NCI-H82 treated with DMSO at 0.1 percent for 48 hours (cell line): ENCODE measurements at regions not wholly inside any gene's neighbourhood (a gene's known extent, or its start where the extent isn't known, plus 50 kb on each side); places are given as distances from the start of the nearest gene placed in this dataset.

ENCODE experiments used
- DNase-seq: peaks from one replicate; lab custom pipeline; 2025; ENCODE audit not compliant: unreplicated experiment; lab: John Stamatoyannopoulos, UW

DNA sequence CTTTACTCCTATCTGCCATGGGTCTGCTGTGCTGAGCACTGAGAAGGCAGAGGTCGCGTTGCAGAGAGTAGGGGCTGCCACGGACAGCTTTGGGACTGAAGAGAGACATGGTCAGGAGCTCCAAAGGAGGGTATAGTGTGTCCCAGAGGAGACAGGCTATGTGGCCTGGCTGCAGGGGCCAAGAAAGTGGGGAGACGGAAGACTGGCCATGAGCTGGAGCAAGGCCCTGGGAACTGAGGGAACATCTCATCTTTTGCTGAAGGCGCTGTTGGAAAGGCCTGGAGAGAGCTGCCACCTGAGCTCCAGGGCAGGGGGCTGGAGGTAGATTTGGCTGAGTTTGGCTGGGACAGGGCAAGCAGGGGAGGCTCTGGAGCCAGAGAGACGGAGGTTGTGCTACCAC is 55.8 kb upstream of the AJAP1 start:
- no peak for DNase-seq

DNA sequence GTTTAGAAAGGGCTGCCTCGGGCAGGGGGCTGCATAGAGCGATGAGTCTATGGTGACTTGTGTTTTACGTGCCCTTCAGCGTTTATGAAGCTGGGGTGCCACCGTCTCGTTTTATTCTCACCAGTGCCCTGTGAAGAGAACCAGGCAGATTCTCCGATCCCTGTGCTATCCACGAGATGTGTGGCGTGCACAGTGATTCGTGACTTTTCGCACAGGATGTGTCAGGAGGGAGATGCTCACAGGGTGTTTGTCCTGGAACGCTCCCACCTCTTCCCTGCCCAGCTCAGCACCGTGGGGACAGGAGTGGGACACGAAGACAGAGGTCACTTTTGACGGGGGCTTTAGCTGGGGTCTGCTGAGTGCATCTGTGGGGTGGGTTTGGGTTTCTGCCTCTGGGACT is 54.9 kb upstream of the AJAP1 start:
- no peak for DNase-seq

DNA sequence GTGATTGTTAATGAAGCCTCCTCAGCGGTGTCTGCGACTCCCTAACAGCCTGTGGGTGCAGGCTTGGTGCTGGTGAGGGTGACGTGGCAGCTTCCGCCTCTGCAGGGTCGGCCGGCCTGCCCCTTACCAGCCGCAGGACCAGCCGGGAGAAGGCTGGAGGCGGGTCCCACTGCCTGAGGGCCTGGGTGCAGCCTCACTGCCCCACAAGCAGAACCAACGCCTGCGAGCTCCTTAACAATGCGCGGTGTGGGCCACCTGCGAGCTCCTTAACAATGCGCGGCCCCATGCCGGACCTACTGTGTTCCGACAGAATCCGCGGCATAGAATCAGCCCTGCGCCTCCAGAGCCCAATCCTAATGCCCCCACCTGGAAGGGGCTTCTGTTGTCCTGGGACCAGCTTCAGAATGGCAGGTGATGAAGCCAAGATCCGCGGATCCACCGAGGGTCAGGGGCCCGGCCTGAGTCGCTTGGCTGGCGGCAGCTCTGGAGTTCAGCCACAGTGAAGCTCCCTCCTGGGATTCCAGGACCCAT is 54.4 kb upstream of the AJAP1 start:
- no peak for DNase-seq

GRCh38 chr1:4600615-4601460 is 53.6 kb upstream of the AJAP1 start:
- no peak for DNase-seq

DNA sequence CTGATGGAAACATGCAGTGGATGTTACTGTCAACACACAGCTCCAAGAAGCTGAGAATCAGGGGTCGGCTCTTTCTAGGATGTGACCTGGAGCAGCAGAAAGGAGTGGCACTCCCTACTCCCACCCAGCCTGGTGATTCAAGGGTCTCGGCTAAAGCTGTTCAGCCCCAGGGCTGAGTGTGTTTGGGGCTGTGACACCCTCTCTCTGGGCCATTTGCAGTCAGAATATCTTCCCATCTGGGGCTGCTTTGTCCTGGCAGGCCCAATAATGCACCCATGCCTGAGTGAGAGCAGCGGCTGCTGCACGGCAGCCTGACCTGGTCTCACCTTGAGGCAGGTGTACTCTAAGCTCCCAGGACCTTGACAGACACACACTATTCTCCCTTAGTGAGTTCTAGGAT is 52.5 kb upstream of the AJAP1 start:
- no peak for DNase-seq

- no peak for DNase-seq
Measured at GRCh38 chr1:4602462-4603294, 51.7 kb upstream of the AJAP1 start.

DNA sequence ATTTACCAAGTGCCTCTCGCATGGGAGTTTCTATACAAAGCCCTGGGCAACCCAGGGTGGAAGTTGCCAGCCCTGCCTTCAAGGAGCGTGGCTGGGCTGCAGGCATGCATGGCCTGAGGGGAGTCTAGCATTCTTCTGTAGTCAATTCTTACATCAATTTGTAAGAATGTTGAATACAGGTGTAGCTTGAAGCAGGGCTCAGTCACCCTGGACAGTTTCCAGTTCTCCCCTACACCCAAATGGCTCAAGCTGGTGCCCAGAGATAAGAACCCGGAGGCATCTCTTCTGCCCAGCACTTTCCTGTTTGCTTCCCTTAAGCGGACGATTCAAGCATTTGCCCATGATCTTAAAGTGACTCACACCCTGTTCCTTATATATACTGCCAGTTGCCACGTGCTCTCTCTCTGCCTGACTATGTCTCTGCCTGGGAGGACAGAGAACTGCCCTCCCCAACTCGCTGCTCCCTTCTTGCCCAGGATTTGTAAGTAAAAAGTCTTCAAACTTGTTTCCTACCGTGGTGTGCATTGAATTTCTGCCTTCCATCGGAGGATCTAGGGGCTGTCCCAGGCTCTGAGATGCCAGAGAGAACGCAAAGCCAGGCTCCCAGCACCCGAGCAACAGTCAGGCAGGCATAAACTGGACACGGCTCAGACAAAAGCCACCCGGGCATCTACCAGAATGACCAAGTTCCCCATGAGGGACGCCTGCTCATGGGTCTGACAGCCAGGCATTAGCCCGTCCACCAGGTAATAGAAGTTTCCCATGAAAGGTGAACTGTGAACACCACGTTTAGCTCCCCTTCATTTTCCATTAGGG is 50.9 kb upstream of the AJAP1 start:
- DNase-seq = no peak
